ENCODE measurements at regions not wholly inside any gene's neighbourhood (a gene's known extent, or its start where the extent isn't known, plus 50 kb on each side); places are given as distances from the start of the nearest gene placed in this dataset.

GRCh38 chr6:156046841-156047449, 591.3 kb upstream of the NOX3 start:
- Mint-ChIP-seq H3K27me3 (no peaks in the 10 kb centered on the region), H3K4me1 (peaks cover 0 to 2% (median 0%) of the 10 kb centered on the region in 7 donors), H3K9me3 (peaks cover 0 to 16% (median 9%) of the 10 kb centered on the region in 11 donors), H3K27ac (no peak overlapping the region), H3K36me3 (peaks cover 0 to 25% (median 8%) of the 10 kb centered on the region in 5 donors), H3K4me3 (no peak overlapping the region)
- ChIA-PET CTCF (no interaction called here), POLR2A (no interaction called here)
- no peaks in the 10 kb centered on the region for H3K36me3 ChIP-seq (ENCODE audit: control insufficient read depth in 2 of 3, insufficient read depth in 3 of 3, low read length in 3 of 3)
- H3K9me3 ChIP-seq (ENCODE audit: control insufficient read depth in 2 of 3, low read length in 3 of 3) = no peaks in the 10 kb centered on the region
- DNase-seq = no peak
- no peak for ATAC-seq
- H3K4me1 ChIP-seq (ENCODE audit: control insufficient read depth in 2 of 2, insufficient read depth in 2 of 2, low read length in 2 of 2) = no peaks in the 10 kb centered on the region
- no peaks in the 10 kb centered on the region for H3K27me3 ChIP-seq (ENCODE audit: control insufficient read depth in 2 of 2, insufficient read depth in 2 of 2, low read length in 2 of 2)
- intact Hi-C loops (cut with micrococcal nuclease) = no loop called here
- no peak overlapping the region for H3K4me3 ChIP-seq (ENCODE audit: low read length)
- no peak overlapping the region for H3K27ac ChIP-seq (ENCODE audit: low read depth, low read length)

GRCh38 chr6:156046268-156046665, 590.6 kb upstream of the NOX3 start:
- H3K36me3 Mint-ChIP-seq = peaks cover 0 to 21% (median 8%) of the 10 kb centered on the region in 5 donors

GRCh38 chr6:156045401-156046267, 590.0 kb upstream of the NOX3 start:
- Histone ChIP-seq H3K9me3 (ENCODE audit: control insufficient read depth in 2 of 3, low read length in 3 of 3) (no peaks in the 10 kb centered on the region), H3K36me3 (ENCODE audit: control insufficient read depth in 2 of 3, insufficient read depth in 3 of 3, low read length in 3 of 3) (no peaks in the 10 kb centered on the region), H3K4me3 (ENCODE audit: low read length) (no peak overlapping the region), H3K4me1 (ENCODE audit: control insufficient read depth in 2 of 2, insufficient read depth in 2 of 2, low read length in 2 of 2) (no peaks in the 10 kb centered on the region), H3K27me3 (ENCODE audit: control insufficient read depth in 2 of 2, insufficient read depth in 2 of 2, low read length in 2 of 2) (no peaks in the 10 kb centered on the region), H3K27ac (ENCODE audit: low read depth, low read length) (no peak overlapping the region)
- CTCF ChIA-PET = no interaction called here
- H3K27me3 Mint-ChIP-seq = no peaks in the 10 kb centered on the region
- POLR2A ChIA-PET = no interaction called here
- H3K4me1 Mint-ChIP-seq = peaks cover 0 to 2% (median 0%) of the 10 kb centered on the region in 7 donors
- no peak for ATAC-seq
- DNase-seq = no peak
- intact Hi-C loops (cut with micrococcal nuclease) = no loop called here
- no peak overlapping the region for H3K4me3 Mint-ChIP-seq
- no peak overlapping the region for H3K27ac Mint-ChIP-seq
- H3K36me3 Mint-ChIP-seq = peaks cover 0 to 21% (median 8%) of the 10 kb centered on the region in 5 donors
- H3K9me3 Mint-ChIP-seq = peaks cover 0 to 16% (median 9%) of the 10 kb centered on the region in 11 donors

More at GRCh38 chr6:156046268-156046665, 590.6 kb upstream of the NOX3 start:
- Histone ChIP-seq H3K36me3 (ENCODE audit: control insufficient read depth in 2 of 3, insufficient read depth in 3 of 3, low read length in 3 of 3) (no peaks in the 10 kb centered on the region), H3K9me3 (ENCODE audit: control insufficient read depth in 2 of 3, low read length in 3 of 3) (no peaks in the 10 kb centered on the region), H3K4me3 (ENCODE audit: low read length) (no peak overlapping the region), H3K27ac (ENCODE audit: low read depth, low read length) (no peak overlapping the region), H3K27me3 (ENCODE audit: control insufficient read depth in 2 of 2, insufficient read depth in 2 of 2, low read length in 2 of 2) (no peaks in the 10 kb centered on the region), H3K4me1 (ENCODE audit: control insufficient read depth in 2 of 2, insufficient read depth in 2 of 2, low read length in 2 of 2) (no peaks in the 10 kb centered on the region)
- H3K4me1 Mint-ChIP-seq = peaks cover 0 to 2% (median 0%) of the 10 kb centered on the region in 7 donors
- H3K27ac Mint-ChIP-seq = no peak overlapping the region
- intact Hi-C loops (cut with micrococcal nuclease) = no loop called here
- CTCF ChIA-PET = no interaction called here
- ATAC-seq (no peak), DNase-seq (no peak)
- H3K27me3 Mint-ChIP-seq = no peaks in the 10 kb centered on the region
- H3K4me3 Mint-ChIP-seq = no peak overlapping the region
- POLR2A ChIA-PET = no interaction called here
- H3K9me3 Mint-ChIP-seq = peaks cover 0 to 16% (median 9%) of the 10 kb centered on the region in 11 donors

GRCh38 chr6:156033598-156033997, 578.0 kb upstream of the NOX3 start:
- Mint-ChIP-seq H3K27me3 (peaks cover 0 to 10% (median 5%) of the 10 kb centered on the region in 5 donors), H3K4me1 (peaks cover 0 to 15% (median 7%) of the 10 kb centered on the region in 7 donors), H3K36me3 (peaks cover 0 to 12% (median 0%) of the 10 kb centered on the region in 5 donors), H3K27ac (no peak overlapping the region), H3K4me3 (no peak overlapping the region), H3K9me3 (peaks cover 0 to 21% (median 10%) of the 10 kb centered on the region in 11 donors)
- intact Hi-C loops (cut with micrococcal nuclease) = no loop called here
- ChIA-PET CTCF (no interaction called here), POLR2A (no interaction called here)
- Histone ChIP-seq H3K27ac (ENCODE audit: low read depth, low read length) (no peak overlapping the region), H3K27me3 (ENCODE audit: control insufficient read depth in 2 of 2, insufficient read depth in 2 of 2, low read length in 2 of 2) (no peaks in the 10 kb centered on the region), H3K36me3 (ENCODE audit: control insufficient read depth in 2 of 3, insufficient read depth in 3 of 3, low read length in 3 of 3) (no peaks in the 10 kb centered on the region), H3K4me1 (ENCODE audit: control insufficient read depth in 2 of 2, insufficient read depth in 2 of 2, low read length in 2 of 2) (no peaks in the 10 kb centered on the region), H3K9me3 (ENCODE audit: control insufficient read depth in 2 of 3, low read length in 3 of 3) (no peaks in the 10 kb centered on the region), H3K4me3 (ENCODE audit: low read length) (no peak overlapping the region)
- DNase-seq = no peak
- no peak for ATAC-seq

- no peak overlapping the region for H3K27ac Mint-ChIP-seq
- no peak for DNase-seq
- ChIA-PET CTCF (no interaction called here), POLR2A (no interaction called here)
- intact Hi-C loops (cut with micrococcal nuclease) = no loop called here
- Histone ChIP-seq H3K4me1 (ENCODE audit: control insufficient read depth in 2 of 2, insufficient read depth in 2 of 2, low read length in 2 of 2) (no peaks in the 10 kb centered on the region), H3K36me3 (ENCODE audit: control insufficient read depth in 2 of 3, insufficient read depth in 3 of 3, low read length in 3 of 3) (no peaks in the 10 kb centered on the region), H3K27me3 (ENCODE audit: control insufficient read depth in 2 of 2, insufficient read depth in 2 of 2, low read length in 2 of 2) (no peaks in the 10 kb centered on the region), H3K27ac (ENCODE audit: low read depth, low read length) (no peak overlapping the region), H3K9me3 (ENCODE audit: control insufficient read depth in 2 of 3, low read length in 3 of 3) (no peaks in the 10 kb centered on the region), H3K4me3 (ENCODE audit: low read length) (no peak overlapping the region)
- ATAC-seq = no peak
- peaks cover 0 to 17% (median 10%) of the 10 kb centered on the region in 7 donors for H3K4me1 Mint-ChIP-seq
- H3K4me3 Mint-ChIP-seq = no peak overlapping the region
- peaks cover 0 to 18% (median 6%) of the 10 kb centered on the region in 5 donors for H3K36me3 Mint-ChIP-seq
- H3K9me3 Mint-ChIP-seq = peaks cover 0 to 26% (median 10%) of the 10 kb centered on the region in 11 donors
- peaks cover 0 to 11% (median 5%) of the 10 kb centered on the region in 5 donors for H3K27me3 Mint-ChIP-seq
Observed at GRCh38 chr6:156031516-156031915, 575.9 kb upstream of the NOX3 start.

GRCh38 chr6:156030053-156030452, 574.4 kb upstream of the NOX3 start:
- no peak overlapping the region for H3K4me3 Mint-ChIP-seq
- Histone ChIP-seq H3K4me3 (ENCODE audit: low read length) (no peak overlapping the region), H3K36me3 (ENCODE audit: control insufficient read depth in 2 of 3, insufficient read depth in 3 of 3, low read length in 3 of 3) (no peaks in the 10 kb centered on the region), H3K4me1 (ENCODE audit: control insufficient read depth in 2 of 2, insufficient read depth in 2 of 2, low read length in 2 of 2) (no peaks in the 10 kb centered on the region), H3K27ac (ENCODE audit: low read depth, low read length) (no peak overlapping the region), H3K9me3 (ENCODE audit: control insufficient read depth in 2 of 3, low read length in 3 of 3) (peaks cover 0 to 6% (median 0%) of the 10 kb centered on the region in 3 experiments), H3K27me3 (ENCODE audit: control insufficient read depth in 2 of 2, insufficient read depth in 2 of 2, low read length in 2 of 2) (no peaks in the 10 kb centered on the region)
- ChIA-PET POLR2A (no interaction called here), CTCF (no interaction called here)
- peaks cover 0 to 11% (median 5%) of the 10 kb centered on the region in 5 donors for H3K27me3 Mint-ChIP-seq
- ATAC-seq = no peak
- intact Hi-C loops (cut with micrococcal nuclease) = no loop called here
- DNase-seq = no peak
- H3K9me3 Mint-ChIP-seq = peaks cover 4 to 36% (median 17%) of the 10 kb centered on the region in 11 donors
- no peak overlapping the region for H3K27ac Mint-ChIP-seq
- peaks cover 0 to 27% (median 6%) of the 10 kb centered on the region in 5 donors for H3K36me3 Mint-ChIP-seq
- peaks cover 0 to 17% (median 10%) of the 10 kb centered on the region in 7 donors for H3K4me1 Mint-ChIP-seq

Measured in naive thymus-derived CD4-positive, alpha-beta T cell (primary cell).